Type B pancreatic cell (in vitro differentiated cells): ENCODE measurements at regions not wholly inside any gene's neighbourhood (a gene's known extent, or its start where the extent isn't known, plus 50 kb on each side); places are given as distances from the start of the nearest gene placed in this dataset.

Experiments used
- DNase-seq: peaks from one replicate; pipeline ENCODE4 v3.0.0; 2021; ENCODE audit warnings: mixed read lengths; ENCODE audit not compliant: unreplicated experiment; ENCODE audit errors: extremely low spot score
- H3K27ac Mint-ChIP-seq: 2 replicates; pipeline ENCODE4 v1.8.0; 2021; ENCODE audit warnings: mild to moderate bottlenecking, mixed read lengths
- H3K27me3 Mint-ChIP-seq: 2 replicates; pipeline ENCODE4 v1.8.0; 2021; ENCODE audit warnings: mixed read lengths
- H3K36me3 Mint-ChIP-seq: 2 replicates; pipeline ENCODE4 v1.8.0; 2021; ENCODE audit warnings: mixed read lengths
- H3K4me1 Mint-ChIP-seq: one replicate; pipeline ENCODE4 v1.8.0; 2021; ENCODE audit warnings: mixed read lengths; ENCODE audit not compliant: unreplicated experiment
- H3K4me3 Mint-ChIP-seq: 2 replicates; pipeline ENCODE4 v1.8.0; 2021; ENCODE audit warnings: mild to moderate bottlenecking, mixed read lengths
- H3K9me3 Mint-ChIP-seq: 2 replicates; pipeline ENCODE4 v1.8.0; 2021; ENCODE audit warnings: mixed read lengths
- TF ChIP-seq, protein P1 (sequence below): fragments of 200-600 bp; sonication (generic); conservative IDR thresholded peaks from 2 replicates; pipeline ENCODE4 v1.5.0; 2021; ENCODE audit warnings: antibody characterized with exemption, mild to moderate bottlenecking

- TF ChIP-seq, protein P1, sequence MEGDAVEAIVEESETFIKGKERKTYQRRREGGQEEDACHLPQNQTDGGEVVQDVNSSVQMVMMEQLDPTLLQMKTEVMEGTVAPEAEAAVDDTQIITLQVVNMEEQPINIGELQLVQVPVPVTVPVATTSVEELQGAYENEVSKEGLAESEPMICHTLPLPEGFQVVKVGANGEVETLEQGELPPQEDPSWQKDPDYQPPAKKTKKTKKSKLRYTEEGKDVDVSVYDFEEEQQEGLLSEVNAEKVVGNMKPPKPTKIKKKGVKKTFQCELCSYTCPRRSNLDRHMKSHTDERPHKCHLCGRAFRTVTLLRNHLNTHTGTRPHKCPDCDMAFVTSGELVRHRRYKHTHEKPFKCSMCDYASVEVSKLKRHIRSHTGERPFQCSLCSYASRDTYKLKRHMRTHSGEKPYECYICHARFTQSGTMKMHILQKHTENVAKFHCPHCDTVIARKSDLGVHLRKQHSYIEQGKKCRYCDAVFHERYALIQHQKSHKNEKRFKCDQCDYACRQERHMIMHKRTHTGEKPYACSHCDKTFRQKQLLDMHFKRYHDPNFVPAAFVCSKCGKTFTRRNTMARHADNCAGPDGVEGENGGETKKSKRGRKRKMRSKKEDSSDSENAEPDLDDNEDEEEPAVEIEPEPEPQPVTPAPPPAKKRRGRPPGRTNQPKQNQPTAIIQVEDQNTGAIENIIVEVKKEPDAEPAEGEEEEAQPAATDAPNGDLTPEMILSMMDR: no peak
- DNase-seq: no peak
- Mint-ChIP-seq H3K27ac (no peak overlapping the region), H3K27me3 (peaks cover 25% of the 10 kb centered on the region), H3K36me3 (no peaks in the 10 kb centered on the region), H3K4me1 (peaks cover 5% of the 10 kb centered on the region), H3K4me3 (no peak overlapping the region), H3K9me3 (no peaks in the 10 kb centered on the region)
These were observed 545.7 kb downstream of the NPIPA7 start for GRCh38 chr16:16924613-16925012.

- Mint-ChIP-seq H3K4me3 (no peak overlapping the region), H3K36me3 (no peaks in the 10 kb centered on the region), H3K4me1 (peaks cover 5% of the 10 kb centered on the region), H3K27me3 (peaks cover 28% of the 10 kb centered on the region), H3K9me3 (no peaks in the 10 kb centered on the region), H3K27ac (no peak overlapping the region)
- DNase-seq: no peak
- TF ChIP-seq, protein P1: no peak
These were observed 545.3 kb downstream of the XYLT1 start for GRCh38 chr16:16925432-16925831.

GRCh38 chr16:16928532-16929109 lies 542.1 kb downstream of the XYLT1 start:
- Mint-ChIP-seq H3K27me3 (peaks cover 21% of the 10 kb centered on the region), H3K9me3 (no peaks in the 10 kb centered on the region), H3K4me1 (peaks cover 5% of the 10 kb centered on the region), H3K27ac (no peak overlapping the region), H3K4me3 (no peak overlapping the region), H3K36me3 (no peaks in the 10 kb centered on the region)
- TF ChIP-seq, protein P1: no peak
- DNase-seq: no peak

- no peaks in the 10 kb centered on the region for H3K4me1 Mint-ChIP-seq
- H3K9me3 Mint-ChIP-seq: no peaks in the 10 kb centered on the region
- no peak overlapping the region for H3K4me3 Mint-ChIP-seq
- H3K36me3 Mint-ChIP-seq: no peaks in the 10 kb centered on the region
- DNase-seq: no peak
- no peak overlapping the region for H3K27ac Mint-ChIP-seq
- H3K27me3 Mint-ChIP-seq: peaks cover 12% of the 10 kb centered on the region
- TF ChIP-seq, protein P1: no peak
These were observed 540.3 kb downstream of the XYLT1 start for GRCh38 chr16:16930309-16931000.

DNA sequence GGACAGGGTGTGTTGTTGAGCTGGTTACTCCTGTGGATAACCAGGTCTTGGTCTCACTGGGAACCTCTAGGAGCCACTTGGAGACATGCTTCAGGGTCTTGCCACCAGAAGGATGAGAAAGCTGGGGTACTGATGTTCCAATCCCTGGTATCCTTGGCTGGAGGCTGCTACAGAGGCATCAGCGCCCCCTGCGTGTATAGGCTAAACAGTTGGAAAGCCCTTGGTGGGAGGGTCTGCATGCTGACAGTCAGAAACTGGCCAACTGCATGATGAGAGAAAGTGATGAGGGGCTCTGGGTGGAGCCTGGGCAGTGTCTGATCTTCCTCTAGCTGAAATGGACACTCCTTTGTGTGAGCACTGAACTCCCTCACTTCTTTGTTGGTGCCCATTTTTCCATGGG lies 536.9 kb downstream of the XYLT1 start:
- Mint-ChIP-seq H3K36me3 (no peaks in the 10 kb centered on the region), H3K4me1 (no peaks in the 10 kb centered on the region), H3K27me3 (peaks cover 23% of the 10 kb centered on the region), H3K9me3 (no peaks in the 10 kb centered on the region), H3K27ac (no peak overlapping the region), H3K4me3 (no peak overlapping the region)
- TF ChIP-seq, protein P1: no peak
- DNase-seq: no peak
